GM23338 (cell line): ENCODE measurements at regions not wholly inside any gene's neighbourhood (a gene's known extent, or its start where the extent isn't known, plus 50 kb on each side); places are given as distances from the start of the nearest gene placed in this dataset.

Experiments
- ATAC-seq: fragments of 200-7000 bp; cut with Tn5 transposase; 3 replicates; pipeline ENCODE4 v1.9.1; 2020
- DNase-seq: peaks from one replicate; pipeline ENCODE4 v3.0.0-alpha.2; 2015; ENCODE audit warnings: low spot score
- H2AFZ ChIP-seq: fragments of 200-600 bp; sonication (generic); 2 replicates; pipeline ENCODE4 v1.8.0; 2016; ENCODE audit warnings: antibody characterized with exemption, mild to moderate bottlenecking, moderate library complexity
- H3F3A ChIP-seq: fragments of 200-600 bp; sonication (generic); replicated peaks from 2 replicates; pipeline ENCODE4 v1.8.0; 2017; ENCODE audit warnings: antibody characterized with exemption, mixed run types, low read depth
- H3K27ac ChIP-seq: fragments of 200-600 bp; sonication (generic); 2 replicates; pipeline ENCODE4 v1.6.1; 2016; ENCODE audit warnings: low read depth
- H3K27me3 ChIP-seq: fragments of 200-600 bp; sonication (generic); 2 replicates; pipeline ENCODE4 v1.8.0; 2016; ENCODE audit warnings: mild to moderate bottlenecking, mixed run types, moderate library complexity; ENCODE audit not compliant: insufficient read depth
- H3K36me3 ChIP-seq: fragments of 200-600 bp; sonication (generic); 2 replicates; pipeline ENCODE4 v1.8.0; 2016; ENCODE audit warnings: mild to moderate bottlenecking; ENCODE audit not compliant: insufficient read depth
- H3K4me1 ChIP-seq: fragments of 200-600 bp; sonication (generic); 2 replicates; pipeline ENCODE4 v1.8.0; 2016; ENCODE audit warnings: mild to moderate bottlenecking, moderate library complexity; ENCODE audit not compliant: insufficient read depth
- H3K4me2 ChIP-seq: fragments of 200-600 bp; sonication (generic); 2 replicates; pipeline ENCODE4 v1.7.1; 2017; ENCODE audit warnings: mixed run types
- H3K4me3 ChIP-seq: fragments of 200-600 bp; sonication (generic); 2 replicates; pipeline ENCODE4 v1.6.1; 2016; ENCODE audit warnings: mixed run types
- H3K79me2 ChIP-seq: fragments of 200-600 bp; sonication (generic); replicated peaks from 2 replicates; pipeline ENCODE4 v1.8.0; 2017; ENCODE audit warnings: mild to moderate bottlenecking; ENCODE audit not compliant: insufficient read depth
- H3K9me2 ChIP-seq: fragments of 200-600 bp; sonication (generic); 2 replicates; pipeline ENCODE4 v1.8.0; 2017; ENCODE audit not compliant: insufficient read depth
- H4K20me1 ChIP-seq: fragments of 200-600 bp; sonication (generic); replicated peaks from 2 replicates; pipeline ENCODE4 v1.8.0; 2017; ENCODE audit warnings: mild to moderate bottlenecking; ENCODE audit not compliant: insufficient read depth
- H3K27ac Mint-ChIP-seq: 2 replicates; pipeline ENCODE4 v1.8.0; 2020; ENCODE audit warnings: inconsistent platforms, mild to moderate bottlenecking, moderate library complexity, mixed read lengths
- H3K27me3 Mint-ChIP-seq: 3 replicates; pipeline ENCODE4 v1.8.0; 2022; ENCODE audit warnings: low read depth, mild to moderate bottlenecking, moderate library complexity, mixed read lengths, inconsistent platforms; ENCODE audit not compliant: insufficient read depth, poor library complexity
- H3K36me3 Mint-ChIP-seq: 3 replicates; pipeline ENCODE4 v1.8.0; 2021; ENCODE audit warnings: low read depth, mild to moderate bottlenecking, inconsistent platforms, moderate library complexity, mixed read lengths
- H3K4me1 Mint-ChIP-seq: 3 replicates; pipeline ENCODE4 v1.8.0; 2020; ENCODE audit warnings: mild to moderate bottlenecking, inconsistent platforms, mixed read lengths
- H3K4me3 Mint-ChIP-seq: 3 replicates; pipeline ENCODE4 v1.8.0; 2021; ENCODE audit warnings: moderate library complexity, mild to moderate bottlenecking, inconsistent platforms, mixed read lengths
- H3K9me3 Mint-ChIP-seq: 3 replicates; pipeline ENCODE4 v1.8.0; 2020; ENCODE audit warnings: moderate library complexity, mild to moderate bottlenecking, inconsistent platforms, mixed read lengths
- CREB1 ChIP-seq: fragments of 250-450 bp; sonication (Bioruptor Pico); IDR thresholded peaks from 2 replicates; pipeline ENCODE4 v1.5.0; 2020; ENCODE audit warnings: low read depth, mild to moderate bottlenecking, moderate library complexity
- CTCF ChIP-seq, 2 experiments: fragments of 200-600 bp in 1 of 2; sonication (generic) in 1 of 2; conservative IDR thresholded peaks; 2 replicates each; pipeline versions ENCODE4 v1.5.1 to v1.6.1; 2016 to 2017; ENCODE audit warnings: antibody characterized with exemption in 2 of 2, low read depth in 2 of 2, mild to moderate bottlenecking in 2 of 2, moderate library complexity in 1 of 2
- EZH2 ChIP-seq: fragments of 200-600 bp; sonication (generic); IDR thresholded peaks from one replicate; pipeline ENCODE4 v1.8.0; 2017; ENCODE audit warnings: antibody characterized with exemption, mild to moderate bottlenecking, low read depth; ENCODE audit not compliant: unreplicated experiment
- EZH2phosphoT487 ChIP-seq: fragments of 200-600 bp; sonication (generic); IDR thresholded peaks from one replicate; pipeline ENCODE4 v1.8.1; 2018; ENCODE audit warnings: antibody characterized with exemption; ENCODE audit not compliant: unreplicated experiment
- JUNB ChIP-seq: IDR thresholded peaks from one replicate; pipeline ENCODE4 v1.6.1; 2016; ENCODE audit warnings: antibody characterized with exemption; ENCODE audit not compliant: unreplicated experiment
- NANOG ChIP-seq: IDR thresholded peaks from 2 replicates; pipeline ENCODE4 v1.6.1; 2016; ENCODE audit warnings: antibody characterized with exemption, borderline replicate concordance
- POLR2AphosphoS5 ChIP-seq: IDR thresholded peaks from 2 replicates; pipeline ENCODE4 v1.6.1; 2016; ENCODE audit warnings: antibody characterized with exemption, low read depth
- STAT1 ChIP-seq: IDR thresholded peaks from one replicate; pipeline ENCODE4 v1.6.1; 2016; ENCODE audit warnings: antibody characterized with exemption; ENCODE audit not compliant: unreplicated experiment
- ZNF114 ChIP-seq: fragments of 250-450 bp; sonication (Bioruptor Pico); IDR thresholded peaks from 2 replicates; pipeline ENCODE4 v1.5.0; 2020; ENCODE audit warnings: mild to moderate bottlenecking, moderate library complexity
- ZNF331 ChIP-seq: fragments of 250-450 bp; sonication (Bioruptor Pico); IDR thresholded peaks from 2 replicates; pipeline ENCODE4 v1.5.0; 2020; ENCODE audit warnings: low read depth, mild to moderate bottlenecking, moderate library complexity
- ZNF462 ChIP-seq: fragments of 250-450 bp; sonication (Bioruptor Pico); IDR thresholded peaks from 2 replicates; pipeline ENCODE4 v1.5.0; 2020; ENCODE audit warnings: mild to moderate bottlenecking, moderate library complexity
- TF ChIP-seq, protein P1 (sequence below): IDR thresholded peaks from 2 replicates; pipeline ENCODE4 v1.6.1; 2016; ENCODE audit warnings: antibody characterized with exemption
- TF ChIP-seq, protein P2 (sequence below): IDR thresholded peaks from one replicate; pipeline ENCODE4 v1.6.1; 2018; ENCODE audit warnings: antibody characterized with exemption; ENCODE audit not compliant: unreplicated experiment

- H3K36me3 ChIP-seq = no peaks in the 10 kb centered on the region
- no peaks in the 10 kb centered on the region for H3F3A ChIP-seq
- H3K79me2 ChIP-seq = no peaks in the 10 kb centered on the region
- no peak overlapping the region for H3K4me3 Mint-ChIP-seq
- no peaks in the 10 kb centered on the region; the same call in 1 of the 2 replicates for H3K4me1 ChIP-seq
- H3K36me3 Mint-ChIP-seq = no peaks in the 10 kb centered on the region
- H3K4me1 Mint-ChIP-seq = peaks cover 4% of the 10 kb centered on the region; the same call in 2 of the 3 replicates
- no peak overlapping the region for H3K4me2 ChIP-seq
- H3K27me3 Mint-ChIP-seq = no peaks in the 10 kb centered on the region
- no peak overlapping the region for H3K27ac Mint-ChIP-seq
- no peaks in the 10 kb centered on the region for H4K20me1 ChIP-seq
- no peak overlapping the region for H3K4me3 ChIP-seq
- no peaks in the 10 kb centered on the region for H3K9me3 Mint-ChIP-seq
- DNase-seq (no peak), ATAC-seq (no peak)
- H3K27ac ChIP-seq = no peak overlapping the region
- H2AFZ ChIP-seq = peak overlapping the region; percentile 19; the same call in 1 of the 2 replicates
- no peaks in the 10 kb centered on the region for H3K27me3 ChIP-seq
- no peaks in the 10 kb centered on the region; the same call in 1 of the 2 replicates for H3K9me2 ChIP-seq
- TF ChIP-seq, protein P1, sequence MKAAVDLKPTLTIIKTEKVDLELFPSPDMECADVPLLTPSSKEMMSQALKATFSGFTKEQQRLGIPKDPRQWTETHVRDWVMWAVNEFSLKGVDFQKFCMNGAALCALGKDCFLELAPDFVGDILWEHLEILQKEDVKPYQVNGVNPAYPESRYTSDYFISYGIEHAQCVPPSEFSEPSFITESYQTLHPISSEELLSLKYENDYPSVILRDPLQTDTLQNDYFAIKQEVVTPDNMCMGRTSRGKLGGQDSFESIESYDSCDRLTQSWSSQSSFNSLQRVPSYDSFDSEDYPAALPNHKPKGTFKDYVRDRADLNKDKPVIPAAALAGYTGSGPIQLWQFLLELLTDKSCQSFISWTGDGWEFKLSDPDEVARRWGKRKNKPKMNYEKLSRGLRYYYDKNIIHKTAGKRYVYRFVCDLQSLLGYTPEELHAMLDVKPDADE = no peak
- TF ChIP-seq STAT1 (no peak), NANOG (no peak), ZNF114 (CRISPR knock-in tag) (no peak), JUNB (no peak), CREB1 (CRISPR knock-in tag) (no peak), ZNF462 (CRISPR knock-in tag) (no peak), EZH2 (no peak), EZH2phosphoT487 (no peak), POLR2AphosphoS5 (no peak), CTCF (conservative IDR thresholded peaks at IDR 0.05; ENCODE audit: low read depth in 2 of 2) (no peak), ZNF331 (CRISPR knock-in tag) (no peak)
- TF ChIP-seq, protein P2, sequence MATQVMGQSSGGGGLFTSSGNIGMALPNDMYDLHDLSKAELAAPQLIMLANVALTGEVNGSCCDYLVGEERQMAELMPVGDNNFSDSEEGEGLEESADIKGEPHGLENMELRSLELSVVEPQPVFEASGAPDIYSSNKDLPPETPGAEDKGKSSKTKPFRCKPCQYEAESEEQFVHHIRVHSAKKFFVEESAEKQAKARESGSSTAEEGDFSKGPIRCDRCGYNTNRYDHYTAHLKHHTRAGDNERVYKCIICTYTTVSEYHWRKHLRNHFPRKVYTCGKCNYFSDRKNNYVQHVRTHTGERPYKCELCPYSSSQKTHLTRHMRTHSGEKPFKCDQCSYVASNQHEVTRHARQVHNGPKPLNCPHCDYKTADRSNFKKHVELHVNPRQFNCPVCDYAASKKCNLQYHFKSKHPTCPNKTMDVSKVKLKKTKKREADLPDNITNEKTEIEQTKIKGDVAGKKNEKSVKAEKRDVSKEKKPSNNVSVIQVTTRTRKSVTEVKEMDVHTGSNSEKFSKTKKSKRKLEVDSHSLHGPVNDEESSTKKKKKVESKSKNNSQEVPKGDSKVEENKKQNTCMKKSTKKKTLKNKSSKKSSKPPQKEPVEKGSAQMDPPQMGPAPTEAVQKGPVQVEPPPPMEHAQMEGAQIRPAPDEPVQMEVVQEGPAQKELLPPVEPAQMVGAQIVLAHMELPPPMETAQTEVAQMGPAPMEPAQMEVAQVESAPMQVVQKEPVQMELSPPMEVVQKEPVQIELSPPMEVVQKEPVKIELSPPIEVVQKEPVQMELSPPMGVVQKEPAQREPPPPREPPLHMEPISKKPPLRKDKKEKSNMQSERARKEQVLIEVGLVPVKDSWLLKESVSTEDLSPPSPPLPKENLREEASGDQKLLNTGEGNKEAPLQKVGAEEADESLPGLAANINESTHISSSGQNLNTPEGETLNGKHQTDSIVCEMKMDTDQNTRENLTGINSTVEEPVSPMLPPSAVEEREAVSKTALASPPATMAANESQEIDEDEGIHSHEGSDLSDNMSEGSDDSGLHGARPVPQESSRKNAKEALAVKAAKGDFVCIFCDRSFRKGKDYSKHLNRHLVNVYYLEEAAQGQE = no peak
Measured at GRCh38 chr3:83438188-83438587, 1520.6 kb upstream of the CADM2 start.
